ENCODE measurements at regions not wholly inside any gene's neighbourhood (a gene's known extent, or its start where the extent isn't known, plus 50 kb on each side); places are given as distances from the start of the nearest gene placed in this dataset.
A peak's percentile ranks its signal among the peaks of the same experiment; 100 is the strongest.
"Not testable (repeated sequence)": the region's sequence is repeated elsewhere in the genome, so short reads cannot be mapped to it uniquely, and the experiment has no call there.

- H3K4me3 ChIP-seq (ENCODE audit: low read depth, low read length), result no peak overlapping the region
- TF ChIP-seq, protein P1, sequence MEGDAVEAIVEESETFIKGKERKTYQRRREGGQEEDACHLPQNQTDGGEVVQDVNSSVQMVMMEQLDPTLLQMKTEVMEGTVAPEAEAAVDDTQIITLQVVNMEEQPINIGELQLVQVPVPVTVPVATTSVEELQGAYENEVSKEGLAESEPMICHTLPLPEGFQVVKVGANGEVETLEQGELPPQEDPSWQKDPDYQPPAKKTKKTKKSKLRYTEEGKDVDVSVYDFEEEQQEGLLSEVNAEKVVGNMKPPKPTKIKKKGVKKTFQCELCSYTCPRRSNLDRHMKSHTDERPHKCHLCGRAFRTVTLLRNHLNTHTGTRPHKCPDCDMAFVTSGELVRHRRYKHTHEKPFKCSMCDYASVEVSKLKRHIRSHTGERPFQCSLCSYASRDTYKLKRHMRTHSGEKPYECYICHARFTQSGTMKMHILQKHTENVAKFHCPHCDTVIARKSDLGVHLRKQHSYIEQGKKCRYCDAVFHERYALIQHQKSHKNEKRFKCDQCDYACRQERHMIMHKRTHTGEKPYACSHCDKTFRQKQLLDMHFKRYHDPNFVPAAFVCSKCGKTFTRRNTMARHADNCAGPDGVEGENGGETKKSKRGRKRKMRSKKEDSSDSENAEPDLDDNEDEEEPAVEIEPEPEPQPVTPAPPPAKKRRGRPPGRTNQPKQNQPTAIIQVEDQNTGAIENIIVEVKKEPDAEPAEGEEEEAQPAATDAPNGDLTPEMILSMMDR (IDR thresholded peaks at IDR 0.05; ENCODE audit: insufficient read depth, low read length), result no peak
- DNase-seq (ENCODE audit: low read depth), result no peak
Measured at GRCh38 chr14:106294324-106294723, 767.9 kb downstream of the TMEM121 start.

DNA sequence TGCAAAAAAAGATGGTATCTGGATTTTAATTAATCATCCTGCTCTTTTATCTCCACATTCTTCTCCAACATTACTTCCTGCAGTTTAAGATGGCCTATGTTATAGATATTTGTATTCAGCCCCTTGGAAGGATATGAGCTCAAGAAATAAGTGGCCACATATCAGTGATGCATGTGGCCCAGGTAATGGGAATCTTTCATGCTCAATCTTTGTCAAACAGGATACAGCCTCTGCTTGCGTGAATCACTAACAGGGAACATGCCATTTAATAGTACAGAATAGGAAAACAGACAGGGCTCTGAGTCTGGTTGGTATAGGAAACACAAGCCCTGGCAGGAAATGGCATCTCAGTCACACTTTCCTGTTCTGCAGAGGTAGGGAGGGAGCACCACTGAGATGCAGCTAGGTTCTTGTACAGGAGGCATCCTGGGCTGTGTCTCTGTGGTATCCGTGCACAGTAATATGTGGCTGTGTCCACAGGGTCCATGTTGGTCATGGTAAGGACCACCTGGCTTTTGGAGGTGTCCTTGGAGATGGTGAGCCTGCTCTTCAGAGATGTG lies 774.6 kb downstream of the TMEM121 start:
- DNase-seq (ENCODE audit: low read depth); H3K4me3 ChIP-seq (ENCODE audit: low read depth, low read length): not testable (repeated sequence)

GRCh38 chr14:106301609-106302008 lies 775.2 kb downstream of the TMEM121 start:
- not testable (repeated sequence) for H3K4me3 ChIP-seq (ENCODE audit: low read depth, low read length); DNase-seq (ENCODE audit: low read depth)

- TF ChIP-seq, protein P1 (IDR thresholded peaks at IDR 0.05; ENCODE audit: insufficient read depth, low read length), result no peak
- no peak overlapping the region for H3K4me3 ChIP-seq (ENCODE audit: low read depth, low read length)
- DNase-seq (ENCODE audit: low read depth), result no peak
Measured at GRCh38 chr14:106302661-106303060, 776.3 kb downstream of the TMEM121 start.

GRCh38 chr14:106304271-106304670 lies 777.9 kb downstream of the TMEM121 start:
- no peak for DNase-seq (ENCODE audit: low read depth)
- no peak overlapping the region for H3K4me3 ChIP-seq (ENCODE audit: low read depth, low read length)
- TF ChIP-seq, protein P1 (IDR thresholded peaks at IDR 0.05; ENCODE audit: insufficient read depth, low read length), result no peak

DNA sequence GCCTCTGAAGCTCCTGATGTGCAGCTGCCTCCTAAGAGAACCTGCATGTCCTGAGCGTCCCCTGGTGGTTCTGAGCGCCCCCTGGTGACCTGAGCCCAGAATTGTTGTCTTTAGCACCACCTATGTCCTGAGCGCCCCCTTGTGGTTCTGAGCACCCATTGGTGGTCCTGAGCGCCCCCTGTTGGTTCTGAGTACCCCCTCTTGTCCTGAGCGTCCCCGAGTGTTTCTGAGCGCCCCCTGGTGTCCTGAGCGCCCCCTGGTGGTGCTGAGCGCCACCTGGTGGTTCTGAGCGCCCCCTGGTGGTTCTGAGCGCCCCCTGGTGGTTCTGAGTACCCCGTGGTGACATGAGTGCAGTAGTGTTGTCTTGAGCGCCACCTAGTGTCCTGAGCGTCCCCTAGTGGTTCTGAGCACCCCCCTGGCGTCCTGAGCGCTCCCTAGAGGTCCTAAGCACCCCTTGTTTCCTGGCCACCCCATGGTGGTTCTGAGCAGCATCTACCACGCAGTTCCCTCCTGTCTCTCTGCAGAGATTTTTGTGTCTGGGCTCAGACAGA lies 782.5 kb downstream of the TMEM121 start:
- H3K4me3 ChIP-seq (ENCODE audit: low read depth, low read length), result no peak overlapping the region
- no peak for DNase-seq (ENCODE audit: low read depth)
- TF ChIP-seq, protein P1 (IDR thresholded peaks at IDR 0.05; ENCODE audit: insufficient read depth, low read length), result peak; percentile 4

DNA sequence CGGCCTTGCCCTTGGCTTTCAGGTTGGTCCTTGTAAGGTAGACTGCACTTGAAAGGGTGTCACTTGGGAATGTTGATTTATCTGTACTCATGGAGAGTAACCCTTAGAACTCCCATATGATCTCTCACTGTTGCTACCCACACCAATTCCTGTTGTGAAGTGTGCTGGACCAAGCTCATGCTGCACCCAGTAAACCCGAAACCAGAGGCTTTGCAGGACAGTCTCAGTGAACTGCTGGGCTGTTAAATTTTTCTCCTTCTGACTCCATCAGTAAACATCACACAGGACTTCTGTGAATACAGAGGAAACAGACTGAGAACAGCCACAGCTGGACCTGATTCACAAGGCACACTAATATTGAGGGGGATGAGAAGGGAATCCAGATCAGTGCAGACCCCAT lies 783.0 kb downstream of the TMEM121 start:
- TF ChIP-seq, protein P1 (IDR thresholded peaks at IDR 0.05; ENCODE audit: insufficient read depth, low read length), result no peak
- DNase-seq (ENCODE audit: low read depth), result no peak
- H3K4me3 ChIP-seq (ENCODE audit: low read depth, low read length), result no peak overlapping the region

DNA sequence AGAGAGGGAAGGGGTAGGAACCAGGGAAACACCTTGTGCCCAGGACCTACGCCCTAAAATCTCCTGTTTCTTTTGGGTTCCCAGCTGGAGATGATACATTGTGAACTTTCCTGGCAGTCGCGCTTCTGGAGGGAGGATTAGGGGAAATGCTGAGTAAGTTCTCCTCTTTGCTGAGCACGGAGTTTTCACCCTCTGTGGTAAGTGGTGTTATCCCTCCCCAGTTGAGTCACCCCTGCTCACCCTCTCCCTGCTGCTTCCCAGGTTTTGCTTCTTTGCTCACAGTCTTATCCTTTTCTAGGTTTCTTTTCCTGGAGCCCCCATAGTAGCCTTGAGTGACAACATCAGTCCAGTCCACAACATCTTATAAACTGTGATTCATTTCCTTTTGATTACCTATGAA lies 789.1 kb downstream of the TMEM121 start:
- TF ChIP-seq, protein P1 (IDR thresholded peaks at IDR 0.05; ENCODE audit: insufficient read depth, low read length), result no peak
- DNase-seq (ENCODE audit: low read depth), result no peak
- no peak overlapping the region for H3K4me3 ChIP-seq (ENCODE audit: low read depth, low read length)
